ENCODE measurements at regions not wholly inside any gene's neighbourhood (a gene's known extent, or its start where the extent isn't known, plus 50 kb on each side); places are given as distances from the start of the nearest gene placed in this dataset.

GRCh38 chr10:130904676-130905075 lies 406.8 kb downstream of the TCERG1L start:
- H3K4me2 ChIP-seq (ENCODE audit: low read length) = no peak overlapping the region
- H3K9me2 ChIP-seq (replicated peaks; ENCODE audit: low read length) = no peaks in the 10 kb centered on the region
- intact Hi-C loops (cut with micrococcal nuclease) = no loop called here
- TF ChIP-seq EZH2phosphoT487 (IDR thresholded peaks at IDR 0.05; ENCODE audit: borderline replicate concordance, low read length) (no peak), EZH2 (IDR thresholded peaks at IDR 0.05; ENCODE audit: low read length, unreplicated experiment) (no peak), CTCF (conservative IDR thresholded peaks at IDR 0.05; ENCODE audit: low read depth, low read length) (no peak)
- CTCF ChIA-PET = no interaction called here
- DNase-seq = no peak
- H3K79me2 ChIP-seq (ENCODE audit: low read length) = no peaks in the 10 kb centered on the region
- POLR2A ChIA-PET (ENCODE audit: unreplicated experiment) = no interaction called here
- ATAC-seq = no peak
- BruUV-seq (replicated peaks) = no TSS peak
- H2AFZ ChIP-seq (ENCODE audit: low read length) = no peak overlapping the region
- H4K20me1 ChIP-seq (ENCODE audit: low read length) = no peaks in the 10 kb centered on the region
- H3K4me3 ChIP-seq (ENCODE audit: low read length) = no peak overlapping the region
- no peaks in the 10 kb centered on the region for H3K36me3 ChIP-seq (ENCODE audit: low read depth, low read length)
- no peak overlapping the region for H3K9ac ChIP-seq (ENCODE audit: low read length)
- H3K27me3 ChIP-seq (ENCODE audit: low read length) = no peaks in the 10 kb centered on the region
- no peak overlapping the region for H3K27ac ChIP-seq (ENCODE audit: low read length)
- no peaks in the 10 kb centered on the region for H3F3A ChIP-seq (ENCODE audit: low read length, unreplicated experiment)
- H3K4me1 ChIP-seq (ENCODE audit: insufficient read depth, low read length) = no peaks in the 10 kb centered on the region
- H3K9me3 ChIP-seq (ENCODE audit: low read length) = no peaks in the 10 kb centered on the region

- H3K4me1 ChIP-seq (ENCODE audit: insufficient read depth, low read length) = no peaks in the 10 kb centered on the region
- BruUV-seq (replicated peaks) = no TSS peak
- H3K27ac ChIP-seq (ENCODE audit: low read length) = no peak overlapping the region
- no peaks in the 10 kb centered on the region for H3K9me3 ChIP-seq (ENCODE audit: low read length)
- no peak for ATAC-seq
- no peak overlapping the region for H3K9ac ChIP-seq (ENCODE audit: low read length)
- intact Hi-C loops (cut with micrococcal nuclease) = no loop called here
- no peaks in the 10 kb centered on the region for H4K20me1 ChIP-seq (ENCODE audit: low read length)
- TF ChIP-seq EZH2phosphoT487 (IDR thresholded peaks at IDR 0.05; ENCODE audit: borderline replicate concordance, low read length) = no peak
- TF ChIP-seq EZH2 (IDR thresholded peaks at IDR 0.05; ENCODE audit: low read length, unreplicated experiment) = no peak
- no peak for TF ChIP-seq CTCF (conservative IDR thresholded peaks at IDR 0.05; ENCODE audit: low read depth, low read length)
- no peak overlapping the region for H3K4me2 ChIP-seq (ENCODE audit: low read length)
- DNase-seq = no peak
- H3K36me3 ChIP-seq (ENCODE audit: low read depth, low read length) = no peaks in the 10 kb centered on the region
- no peaks in the 10 kb centered on the region for H3K79me2 ChIP-seq (ENCODE audit: low read length)
- no peak overlapping the region for H3K4me3 ChIP-seq (ENCODE audit: low read length)
- POLR2A ChIA-PET (ENCODE audit: unreplicated experiment) = no interaction called here
- H3F3A ChIP-seq (ENCODE audit: low read length, unreplicated experiment) = no peaks in the 10 kb centered on the region
- H3K27me3 ChIP-seq (ENCODE audit: low read length) = no peaks in the 10 kb centered on the region
- H2AFZ ChIP-seq (ENCODE audit: low read length) = no peak overlapping the region
- CTCF ChIA-PET = no interaction called here
- no peaks in the 10 kb centered on the region for H3K9me2 ChIP-seq (replicated peaks; ENCODE audit: low read length)
Measured at GRCh38 chr10:130905386-130905785, 406.1 kb downstream of the TCERG1L start.

GRCh38 chr10:130905921-130906320 lies 405.6 kb downstream of the TCERG1L start:
- no peaks in the 10 kb centered on the region for H3K36me3 ChIP-seq (ENCODE audit: low read depth, low read length)
- H3K4me2 ChIP-seq (ENCODE audit: low read length) = no peak overlapping the region
- DNase-seq = no peak
- no peaks in the 10 kb centered on the region for H3F3A ChIP-seq (ENCODE audit: low read length, unreplicated experiment)
- BruUV-seq (replicated peaks) = no TSS peak
- H3K27ac ChIP-seq (ENCODE audit: low read length) = no peak overlapping the region
- H3K27me3 ChIP-seq (ENCODE audit: low read length) = no peaks in the 10 kb centered on the region
- ATAC-seq = no peak
- H3K4me1 ChIP-seq (ENCODE audit: insufficient read depth, low read length) = no peaks in the 10 kb centered on the region
- POLR2A ChIA-PET (ENCODE audit: unreplicated experiment) = no interaction called here
- H2AFZ ChIP-seq (ENCODE audit: low read length) = no peak overlapping the region
- no peak overlapping the region for H3K9ac ChIP-seq (ENCODE audit: low read length)
- H3K9me3 ChIP-seq (ENCODE audit: low read length) = no peaks in the 10 kb centered on the region
- intact Hi-C loops (cut with micrococcal nuclease) = no loop called here
- no peak overlapping the region for H3K4me3 ChIP-seq (ENCODE audit: low read length)
- H3K9me2 ChIP-seq (replicated peaks; ENCODE audit: low read length) = no peaks in the 10 kb centered on the region
- no peaks in the 10 kb centered on the region for H3K79me2 ChIP-seq (ENCODE audit: low read length)
- CTCF ChIA-PET = no interaction called here
- TF ChIP-seq EZH2phosphoT487 (IDR thresholded peaks at IDR 0.05; ENCODE audit: borderline replicate concordance, low read length) = no peak
- TF ChIP-seq CTCF (conservative IDR thresholded peaks at IDR 0.05; ENCODE audit: low read depth, low read length) = no peak
- no peak for TF ChIP-seq EZH2 (IDR thresholded peaks at IDR 0.05; ENCODE audit: low read length, unreplicated experiment)
- no peaks in the 10 kb centered on the region for H4K20me1 ChIP-seq (ENCODE audit: low read length)
